DND-41 (cell line): ENCODE measurements at regions not wholly inside any gene's neighbourhood (a gene's known extent, or its start where the extent isn't known, plus 50 kb on each side); places are given as distances from the start of the nearest gene placed in this dataset.

Experiments
- ATAC-seq: fragments of 200-7000 bp; cut with Tn5 transposase; 3 replicates; pipeline ENCODE4 v1.9.1; 2021; ENCODE audit warnings: low read depth; ENCODE audit not compliant: insufficient read depth
- DNase-seq: peaks from one replicate; pipeline ENCODE4 v3.0.0-alpha.2; 2020
- H2AFZ ChIP-seq: 2 replicates; pipeline ENCODE4 v1.6.0; 2012; ENCODE audit warnings: low read depth, low read length
- H3K27ac ChIP-seq: 2 replicates; pipeline ENCODE4 v1.5.1; 2012; ENCODE audit warnings: low read length, inconsistent platforms
- H3K27me3 ChIP-seq: fragments of 200-600 bp; sonication (generic); 2 replicates; pipeline ENCODE4 v1.6.0; 2012; ENCODE audit warnings: low read length, mild to moderate bottlenecking, inconsistent platforms; ENCODE audit not compliant: insufficient read depth, poor library complexity
- H3K36me3 ChIP-seq: 2 replicates; pipeline ENCODE4 v1.5.1; 2012; ENCODE audit warnings: low read length, inconsistent platforms; ENCODE audit not compliant: insufficient read depth
- H3K4me1 ChIP-seq: 2 replicates; pipeline ENCODE4 v1.5.1; 2012; ENCODE audit warnings: mild to moderate bottlenecking, low read length; ENCODE audit not compliant: insufficient read depth
- H3K4me2 ChIP-seq: 2 replicates; pipeline ENCODE4 v1.6.0; 2012; ENCODE audit warnings: mild to moderate bottlenecking, moderate library complexity, low read length, inconsistent platforms; ENCODE audit not compliant: insufficient read depth
- H3K4me3 ChIP-seq, 2 experiments: fragments of 200-600 bp in 1 of 2; shearing (Covaris generic) in 1 of 2; 2 replicates each; pipeline ENCODE4 v1.5.1; 2012 to 2016; ENCODE audit warnings: inconsistent platforms in 2 of 2, low read length in 2 of 2, mild to moderate bottlenecking in 2 of 2, low read depth in 1 of 2, moderate library complexity in 1 of 2
- H3K79me2 ChIP-seq: 2 replicates; pipeline ENCODE4 v1.6.0; 2012; ENCODE audit warnings: low read length, inconsistent platforms; ENCODE audit not compliant: insufficient read depth
- H3K9ac ChIP-seq: 2 replicates; pipeline ENCODE4 v1.6.0; 2012; ENCODE audit warnings: low read depth, mild to moderate bottlenecking, inconsistent platforms, low read length, moderate library complexity
- H3K9me3 ChIP-seq: 2 replicates; pipeline ENCODE4 v1.5.1; 2012; ENCODE audit warnings: low read length, moderate library complexity, mild to moderate bottlenecking, inconsistent platforms; ENCODE audit not compliant: insufficient read depth, severe bottlenecking
- H4K20me1 ChIP-seq: 2 replicates; pipeline ENCODE4 v1.6.0; 2012; ENCODE audit warnings: low read length; ENCODE audit not compliant: insufficient read depth
- CTCF ChIP-seq: IDR thresholded peaks from 2 replicates; pipeline ENCODE4 v1.5.1; 2012; ENCODE audit warnings: borderline replicate concordance, low read length, moderate library complexity, mild to moderate bottlenecking; ENCODE audit not compliant: poor library complexity, severe bottlenecking; ENCODE audit errors: extremely low read depth
- EZH2 ChIP-seq: IDR thresholded peaks from 3 replicates; pipeline ENCODE4 v1.6.1; 2012; ENCODE audit warnings: borderline replicate concordance, low read depth, mild to moderate bottlenecking, moderate library complexity, low read length, inconsistent platforms; ENCODE audit not compliant: severe bottlenecking

GRCh38 chr13:56893843-56894242, 246.9 kb upstream of the PRR20A start:
- TF ChIP-seq CTCF = no peak
- no peak for TF ChIP-seq EZH2
- ATAC-seq (no peak), DNase-seq (no peak)
- Histone ChIP-seq H3K9ac (no peak overlapping the region), H3K27me3 (no peaks in the 10 kb centered on the region), H3K4me3 (no peak overlapping the region), H2AFZ (no peak overlapping the region), H3K27ac (no peak overlapping the region), H3K79me2 (no peaks in the 10 kb centered on the region), H4K20me1 (no peaks in the 10 kb centered on the region), H3K36me3 (no peaks in the 10 kb centered on the region), H3K4me1 (no peaks in the 10 kb centered on the region), H3K4me2 (no peak overlapping the region), H3K9me3 (no peaks in the 10 kb centered on the region)

GRCh38 chr13:56900549-56901279, 240.0 kb upstream of the PRR20A start:
- H3K4me1 ChIP-seq = no peaks in the 10 kb centered on the region
- DNase-seq (no peak), ATAC-seq (no peak)
- H3K9ac ChIP-seq = no peak overlapping the region
- H3K36me3 ChIP-seq = no peaks in the 10 kb centered on the region
- H3K27me3 ChIP-seq = no peaks in the 10 kb centered on the region
- H3K9me3 ChIP-seq = peaks cover 6% of the 10 kb centered on the region
- no peak overlapping the region for H2AFZ ChIP-seq
- no peak overlapping the region for H3K4me3 ChIP-seq
- no peaks in the 10 kb centered on the region for H3K79me2 ChIP-seq
- no peak overlapping the region for H3K4me2 ChIP-seq
- H3K27ac ChIP-seq = no peak overlapping the region
- TF ChIP-seq CTCF = no peak
- H4K20me1 ChIP-seq = no peaks in the 10 kb centered on the region

GRCh38 chr13:56902276-56902675, 238.4 kb upstream of the PRR20A start:
- Histone ChIP-seq H2AFZ (no peak overlapping the region), H3K9ac (no peak overlapping the region), H3K9me3 (peaks cover 6% of the 10 kb centered on the region), H4K20me1 (no peaks in the 10 kb centered on the region), H3K79me2 (no peaks in the 10 kb centered on the region), H3K36me3 (no peaks in the 10 kb centered on the region), H3K4me2 (no peak overlapping the region), H3K27ac (no peak overlapping the region), H3K27me3 (no peaks in the 10 kb centered on the region), H3K4me1 (no peaks in the 10 kb centered on the region), H3K4me3 (no peak overlapping the region)
- ATAC-seq = no peak
- no peak for DNase-seq
- TF ChIP-seq EZH2 (no peak), CTCF (no peak)
